Kasumi-1 (cell line): ENCODE measurements at regions not wholly inside any gene's neighbourhood (a gene's known extent, or its start where the extent isn't known, plus 50 kb on each side); places are given as distances from the start of the nearest gene placed in this dataset.
"Not testable (repeated sequence)": the region's sequence is repeated elsewhere in the genome, so short reads cannot be mapped to it uniquely, and the experiment has no call there.

Experiments
- DNase-seq, 2 experiments: peaks; one replicate each; lab custom pipeline; 2025; lab: John Stamatoyannopoulos, UW

GRCh38 chr18:35875566-35875965 is 96.9 kb upstream of the RMP24 start:
- DNase-seq, result no peak

- no peak for DNase-seq
These were observed 96.2 kb upstream of the RMP24 start for GRCh38 chr18:35876243-35876642.

GRCh38 chr18:35880788-35881455 is 91.6 kb upstream of the RMP24 start:
- DNase-seq, result no peak

GRCh38 chr18:35888329-35888728 is 84.2 kb upstream of the RMP24 start:
- DNase-seq, result no peak

- no peak for DNase-seq
These were observed 82.8 kb upstream of the RMP24 start for GRCh38 chr18:35889677-35890076.

GRCh38 chr18:35890323-35890722 is 82.2 kb upstream of the RMP24 start:
- DNase-seq, result no peak

GRCh38 chr18:35892118-35892517 is 80.4 kb upstream of the RMP24 start:
- no peak for DNase-seq

- DNase-seq, result not testable (repeated sequence)
These were observed 75.0 kb upstream of the RMP24 start for GRCh38 chr18:35897481-35897880.

- no peak for DNase-seq
These were observed 68.0 kb upstream of the RMP24 start for GRCh38 chr18:35904389-35905037.

GRCh38 chr18:35905436-35905835 is 67.0 kb upstream of the RMP24 start:
- DNase-seq, result no peak

- not testable (repeated sequence) for DNase-seq
These were observed 66.2 kb upstream of the RMP24 start for GRCh38 chr18:35906291-35906690.

GRCh38 chr18:35910327-35910726 is 62.2 kb upstream of the RMP24 start:
- no peak for DNase-seq

- DNase-seq, result peak in 1 of 2 experiments; percentile 2
These were observed 60.1 kb upstream of the RMP24 start for GRCh38 chr18:35912332-35912731.

- DNase-seq, result no peak
These were observed 57.4 kb upstream of the RMP24 start for GRCh38 chr18:35915056-35915455.

GRCh38 chr18:35917043-35917442 is 55.4 kb upstream of the RMP24 start:
- DNase-seq, result peak; percentile 16 to 33

GRCh38 chr18:35918564-35918963 is 53.9 kb upstream of the RMP24 start:
- DNase-seq, result no peak

- DNase-seq, result no peak
These were observed 53.3 kb upstream of the RMP24 start for GRCh38 chr18:35919179-35919578.

GRCh38 chr18:35920623-35921022 is 51.9 kb upstream of the RMP24 start:
- no peak for DNase-seq
